ENCODE measurements at regions not wholly inside any gene's neighbourhood (a gene's known extent, or its start where the extent isn't known, plus 50 kb on each side); places are given as distances from the start of the nearest gene placed in this dataset.

- TF ChIP-seq SUZ12 (IDR thresholded peaks at IDR 0.05; ENCODE audit: extremely low read depth, insufficient read depth, insufficient read length): no peak
- no peak for TF ChIP-seq YY1 (IDR thresholded peaks at IDR 0.05; ENCODE audit: insufficient read depth, insufficient read length)
Measured at GRCh38 chr6:105691971-105692370, 289.1 kb upstream of the PREP start.
